Liver (tissue), 8 donors: ENCODE measurements at regions not wholly inside any gene's neighbourhood (a gene's known extent, or its start where the extent isn't known, plus 50 kb on each side); places are given as distances from the start of the nearest gene placed in this dataset.
"Not testable (repeated sequence)": the region's sequence is repeated elsewhere in the genome, so short reads cannot be mapped to it uniquely, and the experiment has no call there.

Experiments used
- DNase-seq: peaks from one replicate; pipeline ENCODE4 v3.0.0-alpha.2; 2017; ENCODE audit warnings: low spot score
- H3K27ac ChIP-seq, 2 donors: one replicate each; pipeline ENCODE4 v1.7.0; 2013; ENCODE audit warnings: inconsistent platforms in 2 of 2, low read length in 2 of 2, control low read depth in 1 of 2, low read depth in 1 of 2, mild to moderate bottlenecking in 1 of 2
- H3K27me3 ChIP-seq, 4 donors: one replicate each; pipeline versions ENCODE4 v1.6.1 to v1.7.0; 2013; ENCODE audit warnings: low read length in 3 of 4, inconsistent platforms in 1 of 4, mild to moderate bottlenecking in 1 of 4, moderate library complexity in 1 of 4; ENCODE audit not compliant: control insufficient read depth in 4 of 4, insufficient read depth in 4 of 4
- H3K36me3 ChIP-seq, 4 donors: one replicate each; pipeline versions ENCODE4 v1.6.1 to v1.7.0; 2013; ENCODE audit warnings: low read length in 3 of 4, mild to moderate bottlenecking in 3 of 4, low read depth in 1 of 4, moderate library complexity in 1 of 4; ENCODE audit not compliant: control insufficient read depth in 4 of 4, insufficient read depth in 3 of 4
- H3K4me1 ChIP-seq, 4 donors: one replicate each; pipeline versions ENCODE4 v1.6.1 to v1.7.0; 2013; ENCODE audit warnings: low read length in 3 of 4, mild to moderate bottlenecking in 3 of 4, moderate library complexity in 1 of 4; ENCODE audit not compliant: control insufficient read depth in 4 of 4, insufficient read depth in 4 of 4
- H3K4me3 ChIP-seq, 3 donors: one replicate each; pipeline versions ENCODE4 v1.6.1 to v1.7.0; 2013; ENCODE audit warnings: low read length in 3 of 3, control low read depth in 1 of 3, low read depth in 1 of 3, mild to moderate bottlenecking in 1 of 3
- H3K9ac ChIP-seq, 2 donors: one replicate each; pipeline ENCODE4 v1.7.0; 2013; ENCODE audit warnings: low read length in 2 of 2, mild to moderate bottlenecking in 2 of 2, moderate library complexity in 2 of 2, control low read depth in 1 of 2, low read depth in 1 of 2
- H3K9me3 ChIP-seq, 4 donors: one replicate each; pipeline versions ENCODE4 v1.6.1 to v1.7.0; 2013; ENCODE audit warnings: low read length in 3 of 4; ENCODE audit not compliant: control insufficient read depth in 4 of 4
- ATF3 ChIP-seq: IDR thresholded peaks from 2 replicates; pipeline ENCODE4 v1.6.1; 2016; ENCODE audit warnings: antibody characterized with exemption
- CTCF ChIP-seq: fragments of 150-350 bp; IDR thresholded peaks from 2 replicates; pipeline ENCODE4 v1.5.1; 2017; ENCODE audit warnings: improper control_type of control experiment, low read depth, low read length; ENCODE audit not compliant: missing input control
- EGR1 ChIP-seq, 2 donors: IDR thresholded peaks; 2 replicates each; pipeline ENCODE4 v1.6.1; 2016 to 2018; ENCODE audit warnings: antibody characterized with exemption in 2 of 2, low read depth in 2 of 2
- FOXA1 ChIP-seq: IDR thresholded peaks from 2 replicates; pipeline ENCODE4 v1.6.1; 2016; ENCODE audit warnings: antibody characterized with exemption
- FOXA2 ChIP-seq: IDR thresholded peaks from 2 replicates; pipeline ENCODE4 v1.6.1; 2016; ENCODE audit warnings: antibody characterized with exemption
- GABPA ChIP-seq, 2 donors: IDR thresholded peaks in 1 of 2; conservative IDR thresholded peaks in 1 of 2; 2 replicates each; pipeline ENCODE4 v1.6.1; 2016; ENCODE audit warnings: antibody characterized with exemption in 2 of 2, mild to moderate bottlenecking in 1 of 2, moderate library complexity in 1 of 2
- HNF4A ChIP-seq, 2 donors: conservative IDR thresholded peaks; 2 replicates each; pipeline ENCODE4 v1.6.1; 2016; ENCODE audit warnings: antibody characterized with exemption in 2 of 2, mild to moderate bottlenecking in 2 of 2
- HNF4G ChIP-seq: IDR thresholded peaks from 2 replicates; pipeline ENCODE4 v1.6.1; 2016; ENCODE audit warnings: antibody characterized with exemption
- JUND ChIP-seq, 2 donors: IDR thresholded peaks; 2 replicates each; pipeline ENCODE4 v1.6.1; 2016; ENCODE audit warnings: antibody characterized with exemption in 2 of 2
- NR2F2 ChIP-seq: IDR thresholded peaks from 2 replicates; pipeline ENCODE4 v1.6.1; 2016; ENCODE audit warnings: antibody characterized with exemption
- RAD21 ChIP-seq, 2 donors: IDR thresholded peaks; 2 replicates each; pipeline ENCODE4 v1.6.1; 2016; ENCODE audit warnings: antibody characterized with exemption in 2 of 2, mild to moderate bottlenecking in 2 of 2
- RXRA ChIP-seq, 2 donors: IDR thresholded peaks; 2 replicates each; pipeline ENCODE4 v1.6.1; 2017 to 2018; ENCODE audit warnings: antibody characterized with exemption in 2 of 2, mild to moderate bottlenecking in 1 of 2
- SP1 ChIP-seq: IDR thresholded peaks from 2 replicates; pipeline ENCODE4 v1.6.1; 2018; ENCODE audit warnings: antibody characterized with exemption, mild to moderate bottlenecking
- TAF1 ChIP-seq: conservative IDR thresholded peaks from 2 replicates; pipeline ENCODE4 v1.6.1; 2016; ENCODE audit warnings: antibody characterized with exemption, mild to moderate bottlenecking
- YY1 ChIP-seq: IDR thresholded peaks from 2 replicates; pipeline ENCODE4 v1.6.1; 2016; ENCODE audit warnings: antibody characterized with exemption, mild to moderate bottlenecking
- ZBTB33 ChIP-seq: IDR thresholded peaks from 2 replicates; pipeline ENCODE4 v1.6.1; 2016; ENCODE audit warnings: antibody characterized with exemption
- WGBS: extraction: QIAGEN DNeasy Blood & Tissue Kit; methylation state at CpG from one replicate; pipeline ENCODE4 v1.1.7; 2013; 5-methylcytosine and 5-hydroxymethylcytosine counted together
- TF ChIP-seq, protein P1 (sequence below): IDR thresholded peaks from 2 replicates; pipeline ENCODE4 v1.6.1; 2016; ENCODE audit warnings: antibody characterized with exemption, mild to moderate bottlenecking
- TF ChIP-seq, protein P2 (sequence below): IDR thresholded peaks from 2 replicates; pipeline ENCODE4 v1.6.1; 2016; ENCODE audit warnings: antibody characterized with exemption
- donor health status: healthy.
- donor health status: healthy.
- donor health status: healthy.
- donor health status: healthy.
- donor health status: healthy.

DNA sequence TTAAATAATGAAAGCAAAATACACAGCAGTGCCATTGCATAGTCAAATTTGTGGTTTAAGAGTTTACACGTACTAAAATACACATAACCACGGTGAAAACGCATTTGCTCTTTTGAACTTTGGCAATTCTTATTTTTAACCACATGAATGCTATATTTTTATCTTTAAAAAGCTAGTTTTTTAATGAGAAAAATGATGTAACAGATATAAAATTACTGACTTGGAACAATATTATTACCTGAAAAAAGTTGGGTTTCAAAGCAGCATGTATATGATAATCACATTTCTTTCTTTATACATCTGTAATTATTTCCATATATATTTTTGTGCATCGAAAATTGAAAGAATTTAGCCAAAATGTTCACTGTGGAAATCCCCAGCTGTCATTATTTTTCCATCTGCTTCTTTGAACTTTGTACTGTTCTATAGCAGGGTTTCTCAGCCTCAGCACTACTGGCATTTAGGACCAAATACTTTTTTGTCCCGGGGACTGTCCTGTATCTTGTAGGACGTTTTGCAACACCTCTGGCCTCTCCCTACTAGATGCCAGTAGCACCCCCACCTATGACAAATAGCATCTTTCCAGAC, 75.9 kb upstream of the CAB39 start:
- Histone ChIP-seq H3K27me3 (no peaks in the 10 kb centered on the region), H3K9me3 (no peaks in the 10 kb centered on the region), H3K36me3 (no peaks in the 10 kb centered on the region), H3K27ac (no peak overlapping the region), H3K4me1 (no peaks in the 10 kb centered on the region), H3K4me3 (no peak overlapping the region), H3K9ac (no peak overlapping the region)
- no peak for DNase-seq
- TF ChIP-seq CTCF: no peak
- TF ChIP-seq, protein P1, sequence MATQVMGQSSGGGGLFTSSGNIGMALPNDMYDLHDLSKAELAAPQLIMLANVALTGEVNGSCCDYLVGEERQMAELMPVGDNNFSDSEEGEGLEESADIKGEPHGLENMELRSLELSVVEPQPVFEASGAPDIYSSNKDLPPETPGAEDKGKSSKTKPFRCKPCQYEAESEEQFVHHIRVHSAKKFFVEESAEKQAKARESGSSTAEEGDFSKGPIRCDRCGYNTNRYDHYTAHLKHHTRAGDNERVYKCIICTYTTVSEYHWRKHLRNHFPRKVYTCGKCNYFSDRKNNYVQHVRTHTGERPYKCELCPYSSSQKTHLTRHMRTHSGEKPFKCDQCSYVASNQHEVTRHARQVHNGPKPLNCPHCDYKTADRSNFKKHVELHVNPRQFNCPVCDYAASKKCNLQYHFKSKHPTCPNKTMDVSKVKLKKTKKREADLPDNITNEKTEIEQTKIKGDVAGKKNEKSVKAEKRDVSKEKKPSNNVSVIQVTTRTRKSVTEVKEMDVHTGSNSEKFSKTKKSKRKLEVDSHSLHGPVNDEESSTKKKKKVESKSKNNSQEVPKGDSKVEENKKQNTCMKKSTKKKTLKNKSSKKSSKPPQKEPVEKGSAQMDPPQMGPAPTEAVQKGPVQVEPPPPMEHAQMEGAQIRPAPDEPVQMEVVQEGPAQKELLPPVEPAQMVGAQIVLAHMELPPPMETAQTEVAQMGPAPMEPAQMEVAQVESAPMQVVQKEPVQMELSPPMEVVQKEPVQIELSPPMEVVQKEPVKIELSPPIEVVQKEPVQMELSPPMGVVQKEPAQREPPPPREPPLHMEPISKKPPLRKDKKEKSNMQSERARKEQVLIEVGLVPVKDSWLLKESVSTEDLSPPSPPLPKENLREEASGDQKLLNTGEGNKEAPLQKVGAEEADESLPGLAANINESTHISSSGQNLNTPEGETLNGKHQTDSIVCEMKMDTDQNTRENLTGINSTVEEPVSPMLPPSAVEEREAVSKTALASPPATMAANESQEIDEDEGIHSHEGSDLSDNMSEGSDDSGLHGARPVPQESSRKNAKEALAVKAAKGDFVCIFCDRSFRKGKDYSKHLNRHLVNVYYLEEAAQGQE: no peak
- TF ChIP-seq GABPA (IDR thresholded peaks at IDR 0.05 in 1 of 2, conservative IDR thresholded peaks at IDR 0.05 in 1 of 2): no peak
- TF ChIP-seq RAD21 (IDR thresholded peaks at IDR 0.05): no peak
- TF ChIP-seq FOXA2: no peak
- TF ChIP-seq EGR1 (IDR thresholded peaks at IDR 0.05; ENCODE audit: low read depth in 2 of 2): no peak
- no peak for TF ChIP-seq TAF1
- TF ChIP-seq NR2F2: no peak
- no peak for TF ChIP-seq FOXA1
- TF ChIP-seq HNF4G: no peak
- no peak for TF ChIP-seq ATF3
- TF ChIP-seq, protein P2, sequence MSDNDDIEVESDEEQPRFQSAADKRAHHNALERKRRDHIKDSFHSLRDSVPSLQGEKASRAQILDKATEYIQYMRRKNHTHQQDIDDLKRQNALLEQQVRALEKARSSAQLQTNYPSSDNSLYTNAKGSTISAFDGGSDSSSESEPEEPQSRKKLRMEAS: no peak
- TF ChIP-seq ZBTB33: no peak
- TF ChIP-seq YY1: no peak
- no peak for TF ChIP-seq HNF4A (conservative IDR thresholded peaks at IDR 0.05)
- no peak for TF ChIP-seq JUND (IDR thresholded peaks at IDR 0.05)
- TF ChIP-seq SP1: no peak
- no peak for TF ChIP-seq RXRA (IDR thresholded peaks at IDR 0.05)
- 35% methylated on average over 6 of the region's 6 CpGs for WGBS

DNA sequence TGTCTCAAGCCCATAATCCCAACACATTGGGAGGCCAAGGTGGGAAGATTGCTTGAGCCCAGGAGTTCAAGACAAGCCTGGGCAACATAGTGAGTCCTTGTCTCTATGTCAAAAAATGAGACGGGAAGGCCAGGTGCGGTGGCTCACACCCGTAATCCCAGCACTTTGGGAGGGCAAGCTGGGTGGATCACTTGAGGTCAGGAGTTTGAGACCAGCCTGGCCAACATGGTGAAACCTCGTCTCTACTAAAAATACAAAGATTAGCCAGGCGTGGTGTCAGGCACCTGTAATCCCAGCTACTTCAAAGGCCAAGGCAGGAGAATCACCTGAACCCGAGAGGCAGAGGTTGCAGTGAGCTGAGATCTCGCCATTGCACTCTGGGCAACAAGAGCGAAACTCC, 75.2 kb upstream of the CAB39 start:
- not testable (repeated sequence) for H3K4me1 ChIP-seq, DNase-seq, H3K27ac ChIP-seq, H3K27me3 ChIP-seq, H3K36me3 ChIP-seq, H3K4me3 ChIP-seq, H3K9ac ChIP-seq, H3K9me3 ChIP-seq
- WGBS: 82% methylated on average over 8 of the region's 8 CpGs
